ENCODE measurements at regions not wholly inside any gene's neighbourhood (a gene's known extent, or its start where the extent isn't known, plus 50 kb on each side); places are given as distances from the start of the nearest gene placed in this dataset.

GRCh38 chrX:45794995-45795337 lies 594.3 kb upstream of the DIPK2B start:
- H3K4me1 ChIP-seq, result no peaks in the 10 kb centered on the region
- H3K36me3 ChIP-seq, result no peaks in the 10 kb centered on the region
- TF ChIP-seq POLR2AphosphoS5 (IDR thresholded peaks at IDR 0.05) (no peak), CTCF (IDR thresholded peaks at IDR 0.05) (no peak), EP300 (IDR thresholded peaks at IDR 0.05; ENCODE audit: low read depth) (no peak), POLR2A (IDR thresholded peaks at IDR 0.05) (no peak)
- in situ Hi-C loops (cut with MboI; ENCODE audit: low pct_ligation_motif_present in 1 of 4, low pct_unique_long_range_greater_than_20kb in 1 of 4, low sequenced_read_pairs in 3 of 4), result loop anchor here in 1 of 4 donors (25.0 kb wide), 1 partner anchor 283 kb away; no protein-coding TSS in a partner anchor
- H3K27me3 ChIP-seq, result no peaks in the 10 kb centered on the region
- no peaks in the 10 kb centered on the region for H3K9me3 ChIP-seq
- 64 to 100% methylated on average over 1 of the region's 1 CpG for WGBS, 2 donors (ENCODE audit: low coverage in 1 of 2)
- intact Hi-C loops (cut with DNase I; ENCODE audit: low total_unique reads), result no loop called here
- no peak for DNase-seq
- no peak overlapping the region for H3K4me3 ChIP-seq
- no peak overlapping the region for H3K27ac ChIP-seq

GRCh38 chrX:45794323-45794994 lies 593.8 kb upstream of the DIPK2B start:
- no peaks in the 10 kb centered on the region for H3K27me3 ChIP-seq
- H3K4me1 ChIP-seq, result no peaks in the 10 kb centered on the region
- no peaks in the 10 kb centered on the region for H3K36me3 ChIP-seq
- intact Hi-C loops (cut with DNase I; ENCODE audit: low total_unique reads), result no loop called here
- no peaks in the 10 kb centered on the region for H3K9me3 ChIP-seq
- DNase-seq, result no peak
- no peak overlapping the region for H3K4me3 ChIP-seq
- in situ Hi-C loops (cut with MboI; ENCODE audit: low pct_ligation_motif_present in 1 of 4, low pct_unique_long_range_greater_than_20kb in 1 of 4, low sequenced_read_pairs in 3 of 4), result loop anchor here in 1 of 4 donors (25.0 kb wide), 1 partner anchor 282 kb away; no protein-coding TSS in a partner anchor
- WGBS, 2 donors (ENCODE audit: low coverage in 1 of 2), result 40% methylated on average over 2 of the region's 2 CpGs; no CpG with 5 or more reads in 1 of the 2 donors
- H3K27ac ChIP-seq, result no peak overlapping the region
- no peak for TF ChIP-seq POLR2AphosphoS5 (IDR thresholded peaks at IDR 0.05)
- no peak for TF ChIP-seq CTCF (IDR thresholded peaks at IDR 0.05)
- TF ChIP-seq POLR2A (IDR thresholded peaks at IDR 0.05), result no peak
- TF ChIP-seq EP300 (IDR thresholded peaks at IDR 0.05; ENCODE audit: low read depth), result no peak

- H3K27ac ChIP-seq, result no peak overlapping the region
- no peaks in the 10 kb centered on the region for H3K9me3 ChIP-seq
- WGBS, 2 donors (ENCODE audit: low coverage in 1 of 2), result 49% methylated on average over 8 of the region's 8 CpGs; no CpG with 5 or more reads in 1 of the 2 donors
- H3K27me3 ChIP-seq, result no peaks in the 10 kb centered on the region
- DNase-seq, result no peak
- TF ChIP-seq POLR2AphosphoS5 (IDR thresholded peaks at IDR 0.05) (no peak), POLR2A (IDR thresholded peaks at IDR 0.05) (no peak), EP300 (IDR thresholded peaks at IDR 0.05; ENCODE audit: low read depth) (no peak), CTCF (IDR thresholded peaks at IDR 0.05) (no peak)
- no peaks in the 10 kb centered on the region for H3K36me3 ChIP-seq
- no peaks in the 10 kb centered on the region for H3K4me1 ChIP-seq
- intact Hi-C loops (cut with DNase I; ENCODE audit: low total_unique reads) (no loop called here), in situ Hi-C loops (cut with MboI; ENCODE audit: low pct_ligation_motif_present in 1 of 4, low pct_unique_long_range_greater_than_20kb in 1 of 4, low sequenced_read_pairs in 3 of 4) (loop anchor here in 1 of 4 donors (25.0 kb wide), 1 partner anchor 277 kb away; no protein-coding TSS in a partner anchor)
- H3K4me3 ChIP-seq, result no peak overlapping the region
These were observed 588.3 kb upstream of the DIPK2B start for GRCh38 chrX:45788941-45789348.

GRCh38 chrX:45788315-45788714 lies 587.6 kb upstream of the DIPK2B start:
- WGBS, 2 donors (ENCODE audit: low coverage in 1 of 2), result 83 to 100% methylated on average over 2 to 5 of the region's 5 CpGs
- in situ Hi-C loops (cut with MboI; ENCODE audit: low pct_ligation_motif_present in 1 of 4, low pct_unique_long_range_greater_than_20kb in 1 of 4, low sequenced_read_pairs in 3 of 4), result loop anchor here in 1 of 4 donors (25.0 kb wide), 1 partner anchor 276 kb away; no protein-coding TSS in a partner anchor
- no peak for DNase-seq
- TF ChIP-seq POLR2A (IDR thresholded peaks at IDR 0.05) (no peak), EP300 (IDR thresholded peaks at IDR 0.05; ENCODE audit: low read depth) (no peak), CTCF (IDR thresholded peaks at IDR 0.05) (no peak), POLR2AphosphoS5 (IDR thresholded peaks at IDR 0.05) (no peak)
- no peak overlapping the region for H3K27ac ChIP-seq
- intact Hi-C loops (cut with DNase I; ENCODE audit: low total_unique reads), result no loop called here
- no peak overlapping the region for H3K4me3 ChIP-seq
- no peaks in the 10 kb centered on the region for H3K4me1 ChIP-seq
- H3K36me3 ChIP-seq, result no peaks in the 10 kb centered on the region
- no peaks in the 10 kb centered on the region for H3K9me3 ChIP-seq
- H3K27me3 ChIP-seq, result no peaks in the 10 kb centered on the region

Measured in transverse colon (tissue), 4 donors.